Kidney (tissue), 13 donors: ENCODE measurements at regions not wholly inside any gene's neighbourhood (a gene's known extent, or its start where the extent isn't known, plus 50 kb on each side); places are given as distances from the start of the nearest gene placed in this dataset.

Source experiments
- DNase-seq, 5 donors: peaks; one replicate each; pipeline ENCODE4 v3.0.0-alpha.2; 2013 to 2020
- FAIRE-seq: peaks from 2 replicates; lab custom pipeline; 2012; peaks lifted over from hg19 to GRCh38; lab: Jason Lieb, UNC
- H3K27ac ChIP-seq, 2 donors: one replicate each; pipeline ENCODE4 v1.7.0; 2013; ENCODE audit warnings: low read depth in 2 of 2, low read length in 2 of 2, inconsistent platforms in 1 of 2
- H3K27me3 ChIP-seq: one replicate; pipeline ENCODE4 v1.7.1; 2013; ENCODE audit warnings: low read length, inconsistent platforms; ENCODE audit not compliant: control insufficient read depth, insufficient read depth
- H3K36me3 ChIP-seq, 3 donors: one replicate each; pipeline versions ENCODE4 v1.7.0 to v1.7.1; 2013; ENCODE audit warnings: low read length in 3 of 3, control low read depth in 1 of 3, inconsistent platforms in 1 of 3; ENCODE audit not compliant: insufficient read depth in 3 of 3, control insufficient read depth in 2 of 3
- H3K4me1 ChIP-seq, 3 donors: one replicate each; pipeline versions ENCODE4 v1.7.0 to v1.7.1; 2013; ENCODE audit warnings: low read length in 3 of 3, inconsistent platforms in 1 of 3, low read depth in 1 of 3; ENCODE audit not compliant: control insufficient read depth in 2 of 3, insufficient read depth in 2 of 3
- H3K4me3 ChIP-seq, 3 donors: one replicate each; pipeline versions ENCODE4 v1.7.0 to v1.8.1; 2013; ENCODE audit warnings: low read length in 3 of 3, control low read depth in 1 of 3, inconsistent platforms in 1 of 3
- H3K9ac ChIP-seq, 3 donors: one replicate each; pipeline versions ENCODE4 v1.7.0 to v1.7.1; 2013; ENCODE audit warnings: low read length in 3 of 3, control low read depth in 1 of 3, inconsistent platforms in 1 of 3
- H3K9me3 ChIP-seq, 3 donors: one replicate each; pipeline versions ENCODE4 v1.7.0 to v1.7.1; 2013; ENCODE audit warnings: low read length in 3 of 3, control low read depth in 1 of 3, inconsistent platforms in 1 of 3; ENCODE audit not compliant: control insufficient read depth in 2 of 3, insufficient read depth in 1 of 3
- intact Hi-C: fragments of 100-400 bp; cut with DNase I; formaldehyde crosslinking; loops from one replicate; pipeline ENCODE4 v1.11.1; 2022
- TF ChIP-seq, protein P1 (sequence below): IDR thresholded peaks from 3 replicates; pipeline ENCODE4 v1.5.1; 2012; ENCODE audit warnings: mild to moderate bottlenecking, moderate library complexity, borderline replicate concordance; ENCODE audit not compliant: insufficient read depth; ENCODE audit errors: extremely low read depth
- donor health status: control.
- donor health status: control.
- donor health status: control.
- donor health status: control.
- donor health status: control.
- donor health status: DM: yes; HTN: yes; CAD: no.
- donor health status: Normal renal cell carcinoma (clear cell type).

DNA sequence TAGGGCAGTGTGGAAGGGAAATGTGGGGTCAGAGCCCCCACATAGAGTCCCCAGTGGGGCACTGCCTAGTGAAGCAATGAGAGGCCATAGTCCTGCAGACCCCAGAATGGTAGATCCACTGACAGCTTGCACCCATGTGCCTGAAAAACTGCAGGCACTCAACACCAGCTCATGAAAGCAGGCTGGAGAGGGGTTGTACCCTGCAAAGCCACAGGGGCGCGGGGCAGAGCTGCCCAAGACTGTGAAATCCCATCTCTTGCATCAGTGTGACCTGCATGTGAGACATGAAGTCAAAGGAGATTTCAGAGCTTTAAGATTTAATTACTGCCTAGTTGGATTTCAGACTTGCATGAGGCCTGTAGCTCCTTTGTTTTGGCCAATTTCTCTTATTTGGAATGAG, 224.0 kb downstream of the TXNL1 start:
- Histone ChIP-seq H3K4me1 (no peaks in the 10 kb centered on the region), H3K9ac (no peak overlapping the region), H3K9me3 (no peaks in the 10 kb centered on the region), H3K4me3 (no peak overlapping the region), H3K27ac (no peak overlapping the region), H3K36me3 (no peaks in the 10 kb centered on the region), H3K27me3 (no peaks in the 10 kb centered on the region)
- TF ChIP-seq, protein P1, sequence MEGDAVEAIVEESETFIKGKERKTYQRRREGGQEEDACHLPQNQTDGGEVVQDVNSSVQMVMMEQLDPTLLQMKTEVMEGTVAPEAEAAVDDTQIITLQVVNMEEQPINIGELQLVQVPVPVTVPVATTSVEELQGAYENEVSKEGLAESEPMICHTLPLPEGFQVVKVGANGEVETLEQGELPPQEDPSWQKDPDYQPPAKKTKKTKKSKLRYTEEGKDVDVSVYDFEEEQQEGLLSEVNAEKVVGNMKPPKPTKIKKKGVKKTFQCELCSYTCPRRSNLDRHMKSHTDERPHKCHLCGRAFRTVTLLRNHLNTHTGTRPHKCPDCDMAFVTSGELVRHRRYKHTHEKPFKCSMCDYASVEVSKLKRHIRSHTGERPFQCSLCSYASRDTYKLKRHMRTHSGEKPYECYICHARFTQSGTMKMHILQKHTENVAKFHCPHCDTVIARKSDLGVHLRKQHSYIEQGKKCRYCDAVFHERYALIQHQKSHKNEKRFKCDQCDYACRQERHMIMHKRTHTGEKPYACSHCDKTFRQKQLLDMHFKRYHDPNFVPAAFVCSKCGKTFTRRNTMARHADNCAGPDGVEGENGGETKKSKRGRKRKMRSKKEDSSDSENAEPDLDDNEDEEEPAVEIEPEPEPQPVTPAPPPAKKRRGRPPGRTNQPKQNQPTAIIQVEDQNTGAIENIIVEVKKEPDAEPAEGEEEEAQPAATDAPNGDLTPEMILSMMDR = no peak
- intact Hi-C loops = no loop called here
- no peak for FAIRE-seq
- DNase-seq = no peak

DNA sequence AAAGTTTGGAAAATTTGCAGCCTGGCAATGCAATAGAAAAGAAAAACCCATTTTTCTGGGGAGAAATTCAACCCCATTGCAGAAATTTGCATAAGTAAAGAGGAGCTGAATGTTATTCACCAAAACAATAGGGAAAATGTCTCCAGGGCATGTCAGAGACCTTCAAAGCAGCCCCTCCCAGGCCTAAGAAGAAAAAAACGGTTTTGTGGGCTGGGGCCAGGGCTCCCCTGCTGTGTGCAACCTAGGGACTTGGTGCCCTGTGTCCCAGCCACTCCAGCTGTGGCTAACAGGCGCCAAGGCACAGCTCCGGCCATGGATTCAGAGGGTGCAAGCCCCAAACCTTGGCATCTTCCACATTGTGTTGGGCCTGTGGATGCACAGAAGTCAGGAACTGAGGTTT, 224.5 kb downstream of the TXNL1 start:
- FAIRE-seq (no peak), DNase-seq (no peak)
- intact Hi-C loops = no loop called here

DNA sequence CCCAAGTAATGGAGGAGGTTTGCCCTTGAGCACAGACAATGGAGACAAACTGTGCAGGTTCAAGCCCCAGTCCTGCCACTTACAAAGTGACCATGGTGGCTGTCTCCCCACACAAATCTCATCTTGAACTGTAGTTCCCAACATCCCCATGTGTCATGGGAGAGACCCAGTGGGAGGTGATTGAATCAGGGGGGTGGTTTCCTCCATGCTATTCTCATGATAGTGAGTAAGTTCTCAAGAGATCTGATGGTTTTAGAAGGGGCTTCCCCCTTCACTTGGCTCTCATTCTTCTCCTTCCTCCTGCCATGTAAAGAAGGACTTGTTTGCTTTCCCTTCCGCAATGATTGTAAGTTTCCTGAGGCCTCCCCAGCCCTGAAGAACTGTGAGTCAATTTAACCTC, 225.4 kb downstream of the TXNL1 start:
- H3K4me3 ChIP-seq = no peak overlapping the region

More for the DNA sequence above, 224.5 kb downstream of the TXNL1 start:
- H3K9ac ChIP-seq = no peak overlapping the region
- H3K36me3 ChIP-seq = no peaks in the 10 kb centered on the region
- H3K27me3 ChIP-seq = no peaks in the 10 kb centered on the region
- no peak overlapping the region for H3K4me3 ChIP-seq
- H3K9me3 ChIP-seq = no peaks in the 10 kb centered on the region
- TF ChIP-seq, protein P1 = no peak
- H3K4me1 ChIP-seq = no peaks in the 10 kb centered on the region
- no peak overlapping the region for H3K27ac ChIP-seq

DNA sequence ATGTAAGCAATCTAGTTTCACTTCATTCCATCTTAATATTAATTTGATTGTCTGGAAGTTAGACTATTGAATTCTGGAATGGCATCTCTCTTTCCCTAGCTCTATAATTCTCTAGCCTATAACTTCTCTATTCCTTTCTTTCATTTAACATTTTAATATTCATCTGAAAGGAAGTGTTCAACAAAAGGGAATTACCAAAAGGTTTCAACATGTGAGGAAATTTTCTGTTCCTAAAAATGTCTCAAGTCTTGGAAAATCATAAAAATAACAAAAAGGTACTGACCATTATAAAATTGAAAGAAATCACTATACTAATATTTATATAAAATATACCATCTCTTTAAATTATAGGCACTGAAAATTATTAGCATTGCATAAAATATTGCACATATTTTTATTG, 228.7 kb downstream of the TXNL1 start:
- Histone ChIP-seq H3K4me3 (no peak overlapping the region), H3K27me3 (no peaks in the 10 kb centered on the region), H3K9me3 (no peaks in the 10 kb centered on the region), H3K9ac (no peak overlapping the region), H3K4me1 (no peaks in the 10 kb centered on the region), H3K27ac (no peak overlapping the region), H3K36me3 (no peaks in the 10 kb centered on the region)
- TF ChIP-seq, protein P1 = no peak
- intact Hi-C loops = no loop called here
- DNase-seq (no peak), FAIRE-seq (no peak)

More for the DNA sequence above, 225.4 kb downstream of the TXNL1 start:
- H3K4me1 ChIP-seq = no peaks in the 10 kb centered on the region
- FAIRE-seq (no peak), DNase-seq (no peak)
- no peaks in the 10 kb centered on the region for H3K36me3 ChIP-seq
- H3K9ac ChIP-seq = no peak overlapping the region
- H3K9me3 ChIP-seq = no peaks in the 10 kb centered on the region
- TF ChIP-seq, protein P1 = no peak
- intact Hi-C loops = no loop called here
- no peaks in the 10 kb centered on the region for H3K27me3 ChIP-seq
- no peak overlapping the region for H3K27ac ChIP-seq
